AG04449 (cell line): ENCODE measurements at regions not wholly inside any gene's neighbourhood (a gene's known extent, or its start where the extent isn't known, plus 50 kb on each side); places are given as distances from the start of the nearest gene placed in this dataset.

Source experiments
- CTCF ChIA-PET: fragments of 350-600 bp; formaldehyde crosslinking; extraction: SDS; loops from one replicate; lab custom pipeline; 2021; ENCODE audit warnings: antibody characterized with exemption; lab: Yijun Ruan, JAX
- POLR2A ChIA-PET: fragments of 400-600, 350-600 bp; formaldehyde crosslinking; extraction: SDS; loops from one replicate; lab custom pipeline; 2020; ENCODE audit warnings: antibody characterized with exemption, inconsistent platforms; lab: Yijun Ruan, JAX
- DNase-seq: peaks from one replicate; pipeline ENCODE4 v3.0.0-alpha.2; 2010; ENCODE audit warnings: low read depth, low spot score
- H3K4me3 ChIP-seq: 2 replicates; pipeline ENCODE4 v1.5.1; 2011; ENCODE audit warnings: low read depth, mild to moderate bottlenecking, control low read depth, low read length
- CTCF ChIP-seq: IDR thresholded peaks from one replicate; pipeline ENCODE4 v1.5.1; 2011; ENCODE audit warnings: mild to moderate bottlenecking, moderate library complexity, low read length, control low read depth, inconsistent platforms; ENCODE audit not compliant: insufficient read depth; ENCODE audit errors: missing control alignments

GRCh38 chrX:25076941-25077500, 61.3 kb upstream of the ARX start:
- CTCF ChIA-PET: no interaction called here
- no peak overlapping the region for H3K4me3 ChIP-seq
- POLR2A ChIA-PET: no interaction called here
- DNase-seq: no peak
- no peak for TF ChIP-seq CTCF

- ChIA-PET POLR2A (interaction anchor here (0.5 kb wide), 1 partner anchor 208 kb away, joined by 3 read pairs; no protein-coding TSS in a partner anchor), CTCF (no interaction called here)
- H3K4me3 ChIP-seq: no peak overlapping the region
- no peak for TF ChIP-seq CTCF
- DNase-seq: no peak
Observed at GRCh38 chrX:25072247-25072646, 56.5 kb upstream of the ARX start.

- POLR2A ChIA-PET: no interaction called here
- H3K4me3 ChIP-seq: no peak overlapping the region
- DNase-seq: no peak
- CTCF ChIA-PET: no interaction called here
- no peak for TF ChIP-seq CTCF
Observed at GRCh38 chrX:25070038-25070437, 54.3 kb upstream of the ARX start.

- TF ChIP-seq CTCF: no peak
- DNase-seq: no peak
- POLR2A ChIA-PET: no interaction called here
- CTCF ChIA-PET: no interaction called here
- H3K4me3 ChIP-seq: no peak overlapping the region
Observed at GRCh38 chrX:25069209-25069608, 53.4 kb upstream of the ARX start.

GRCh38 chrX:25068340-25068739, 52.6 kb upstream of the ARX start:
- POLR2A ChIA-PET: no interaction called here
- CTCF ChIA-PET: no interaction called here
- no peak for TF ChIP-seq CTCF

GRCh38 chrX:25067271-25068172, 51.8 kb upstream of the ARX start:
- CTCF ChIA-PET: interaction anchor here (1.4 kb wide), 1 partner anchor 228 kb away, joined by 4 read pairs; no protein-coding TSS in a partner anchor
- DNase-seq: no peak

More at GRCh38 chrX:25068340-25068739, 52.6 kb upstream of the ARX start:
- DNase-seq: no peak
- H3K4me3 ChIP-seq: no peak overlapping the region

More at GRCh38 chrX:25067271-25068172, 51.8 kb upstream of the ARX start:
- no peak overlapping the region for H3K4me3 ChIP-seq
- no peak for TF ChIP-seq CTCF
- POLR2A ChIA-PET: no interaction called here
